Parathyroid adenoma (tissue), 2 donors: ENCODE measurements at regions not wholly inside any gene's neighbourhood (a gene's known extent, or its start where the extent isn't known, plus 50 kb on each side); places are given as distances from the start of the nearest gene placed in this dataset.

Experiments
- H2AFZ ChIP-seq: fragments of 300-600 bp; sonication (generic); one replicate; pipeline ENCODE4 v1.7.0; 2017; ENCODE audit warnings: antibody characterized with exemption, mild to moderate bottlenecking
- H3K27ac ChIP-seq: fragments of 300-600 bp; sonication (generic); one replicate; pipeline ENCODE4 v1.7.0; 2017
- H3K27me3 ChIP-seq: fragments of 300-600 bp; sonication (generic); one replicate; pipeline ENCODE4 v1.7.0; 2017; ENCODE audit warnings: low read length; ENCODE audit not compliant: control insufficient read depth, insufficient read depth
- H3K36me3 ChIP-seq: fragments of 300-600 bp; sonication (generic); one replicate; pipeline ENCODE4 v1.7.0; 2017; ENCODE audit warnings: low read length; ENCODE audit not compliant: control insufficient read depth, insufficient read depth
- H3K4me1 ChIP-seq: fragments of 300-600 bp; sonication (generic); one replicate; pipeline ENCODE4 v1.7.0; 2017; ENCODE audit warnings: control low read depth
- H3K4me2 ChIP-seq: fragments of 300-600 bp; sonication (generic); one replicate; pipeline ENCODE4 v1.7.0; 2017; ENCODE audit warnings: low read length
- H3K4me3 ChIP-seq: fragments of 300-600 bp; sonication (generic); one replicate; pipeline ENCODE4 v1.7.0; 2017; ENCODE audit warnings: low read depth, low read length
- H3K79me2 ChIP-seq: fragments of 300-600 bp; sonication (generic); one replicate; pipeline ENCODE4 v1.7.0; 2017; ENCODE audit warnings: control low read depth
- H3K9ac ChIP-seq: fragments of 300-600 bp; sonication (generic); one replicate; pipeline ENCODE4 v1.7.0; 2017; ENCODE audit warnings: mild to moderate bottlenecking
- H3K9me3 ChIP-seq: fragments of 300-600 bp; sonication (generic); one replicate; pipeline ENCODE4 v1.7.0; 2017; ENCODE audit warnings: low read length; ENCODE audit not compliant: control insufficient read depth
- TF ChIP-seq, protein P1 (sequence below): fragments of 300-600 bp; sonication (generic); IDR thresholded peaks from one replicate; pipeline ENCODE4 v1.7.0; 2017; ENCODE audit warnings: antibody characterized with exemption, mild to moderate bottlenecking
- donor health status: primary hyperparathyroidism.

DNA sequence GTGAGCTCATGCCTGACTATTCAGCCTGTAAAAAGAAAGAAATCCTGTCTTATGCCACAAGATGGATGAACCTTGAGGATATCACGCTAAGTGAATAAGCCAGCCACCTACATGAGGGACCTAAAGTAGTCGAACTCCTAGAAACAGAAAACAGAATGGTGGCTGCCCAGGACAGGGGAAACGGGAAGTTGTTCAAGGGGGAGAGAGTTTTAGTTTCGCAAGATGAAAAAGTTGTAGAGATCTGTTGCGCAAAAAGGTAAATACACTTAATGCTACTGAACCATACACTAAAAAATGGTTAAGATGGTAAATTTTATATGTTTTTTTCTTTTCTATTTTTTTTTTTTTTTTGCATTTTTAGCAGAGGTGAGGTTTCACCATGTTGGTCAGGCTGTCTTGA lies 74.1 kb upstream of the RALY start:
- Histone ChIP-seq H3K9ac (no peak overlapping the region), H3K4me1 (no peaks in the 10 kb centered on the region)
- TF ChIP-seq, protein P1, sequence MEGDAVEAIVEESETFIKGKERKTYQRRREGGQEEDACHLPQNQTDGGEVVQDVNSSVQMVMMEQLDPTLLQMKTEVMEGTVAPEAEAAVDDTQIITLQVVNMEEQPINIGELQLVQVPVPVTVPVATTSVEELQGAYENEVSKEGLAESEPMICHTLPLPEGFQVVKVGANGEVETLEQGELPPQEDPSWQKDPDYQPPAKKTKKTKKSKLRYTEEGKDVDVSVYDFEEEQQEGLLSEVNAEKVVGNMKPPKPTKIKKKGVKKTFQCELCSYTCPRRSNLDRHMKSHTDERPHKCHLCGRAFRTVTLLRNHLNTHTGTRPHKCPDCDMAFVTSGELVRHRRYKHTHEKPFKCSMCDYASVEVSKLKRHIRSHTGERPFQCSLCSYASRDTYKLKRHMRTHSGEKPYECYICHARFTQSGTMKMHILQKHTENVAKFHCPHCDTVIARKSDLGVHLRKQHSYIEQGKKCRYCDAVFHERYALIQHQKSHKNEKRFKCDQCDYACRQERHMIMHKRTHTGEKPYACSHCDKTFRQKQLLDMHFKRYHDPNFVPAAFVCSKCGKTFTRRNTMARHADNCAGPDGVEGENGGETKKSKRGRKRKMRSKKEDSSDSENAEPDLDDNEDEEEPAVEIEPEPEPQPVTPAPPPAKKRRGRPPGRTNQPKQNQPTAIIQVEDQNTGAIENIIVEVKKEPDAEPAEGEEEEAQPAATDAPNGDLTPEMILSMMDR, result no peak

DNA sequence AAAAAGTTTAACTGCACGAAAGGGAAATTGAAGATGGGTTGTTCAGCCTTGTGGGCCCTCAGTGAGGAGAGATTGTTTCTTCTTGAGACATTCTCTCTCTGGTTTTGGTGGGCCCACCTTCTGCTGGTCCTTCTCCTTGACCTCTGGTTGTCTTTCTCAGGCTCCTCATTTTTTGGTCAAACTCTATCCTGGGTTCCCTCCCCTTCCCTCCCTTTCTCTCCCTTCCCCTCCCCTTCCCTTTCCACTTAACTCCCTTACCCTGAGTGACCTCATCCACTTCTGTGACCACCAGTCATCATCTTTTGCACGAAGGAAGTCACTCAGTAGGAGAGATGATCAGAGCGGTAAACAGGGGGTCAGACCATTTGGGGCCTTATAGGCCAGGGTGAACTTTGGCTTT lies 71.5 kb upstream of the RALY start:
- Histone ChIP-seq H3K4me3 (no peak overlapping the region), H2AFZ (no peak overlapping the region), H3K9ac (no peak overlapping the region), H3K36me3 (no peaks in the 10 kb centered on the region), H3K27ac (no peak overlapping the region), H3K4me2 (no peak overlapping the region), H3K79me2 (no peaks in the 10 kb centered on the region), H3K4me1 (no peaks in the 10 kb centered on the region), H3K27me3 (no peaks in the 10 kb centered on the region), H3K9me3 (no peaks in the 10 kb centered on the region)
- TF ChIP-seq, protein P1, result no peak

More for the DNA sequence above, 74.1 kb upstream of the RALY start:
- Histone ChIP-seq H3K4me2 (no peak overlapping the region), H3K9me3 (no peaks in the 10 kb centered on the region), H3K27ac (no peak overlapping the region), H3K79me2 (no peaks in the 10 kb centered on the region), H3K36me3 (no peaks in the 10 kb centered on the region), H3K27me3 (no peaks in the 10 kb centered on the region), H2AFZ (no peak overlapping the region), H3K4me3 (no peak overlapping the region)

DNA sequence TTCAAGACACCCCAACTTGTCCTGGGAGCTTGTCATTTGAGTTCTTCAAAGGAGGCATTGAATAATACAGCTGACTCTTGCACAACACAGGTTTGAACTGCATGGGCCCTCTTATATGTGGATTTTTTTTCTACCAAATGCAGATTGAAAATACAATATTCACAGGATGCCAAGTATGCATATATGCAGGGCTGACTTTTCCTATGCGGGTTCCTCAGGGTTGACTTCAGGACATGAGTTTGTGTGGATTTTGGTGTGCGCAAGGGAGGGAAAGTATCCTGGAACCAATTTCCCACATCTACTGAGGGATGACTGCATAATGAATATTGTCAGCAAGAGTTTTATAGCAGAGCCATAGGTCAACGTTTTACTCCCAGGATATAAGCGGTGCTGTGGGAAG lies 70.0 kb upstream of the RALY start:
- no peak overlapping the region for H3K4me3 ChIP-seq
- H3K9me3 ChIP-seq, result no peaks in the 10 kb centered on the region
- H2AFZ ChIP-seq, result no peak overlapping the region
- H3K4me1 ChIP-seq, result no peaks in the 10 kb centered on the region
- H3K9ac ChIP-seq, result no peak overlapping the region
- TF ChIP-seq, protein P1, result no peak
- H3K79me2 ChIP-seq, result no peaks in the 10 kb centered on the region
- no peaks in the 10 kb centered on the region for H3K27me3 ChIP-seq
- H3K4me2 ChIP-seq, result no peak overlapping the region
- H3K36me3 ChIP-seq, result no peaks in the 10 kb centered on the region
- H3K27ac ChIP-seq, result no peak overlapping the region

DNA sequence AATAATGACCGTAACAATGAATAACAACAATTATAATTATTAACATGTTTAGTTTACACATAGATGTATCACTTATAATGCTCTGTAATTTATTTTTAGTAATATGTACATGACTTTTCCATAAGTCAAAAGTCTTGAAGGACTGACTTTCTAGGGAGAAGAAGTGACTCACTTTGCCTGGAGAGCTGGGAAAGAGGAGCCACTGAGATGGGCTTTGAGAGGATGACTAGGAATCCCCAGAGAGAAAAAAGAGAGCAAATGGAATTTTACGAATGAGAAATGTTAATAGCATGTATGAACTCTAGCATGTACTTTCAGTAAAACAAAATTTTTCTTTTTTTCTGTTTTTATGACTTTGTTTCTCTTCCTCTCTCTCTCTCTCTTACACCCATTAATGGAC lies 67.8 kb upstream of the RALY start:
- Histone ChIP-seq H3K27ac (no peak overlapping the region), H3K4me2 (no peak overlapping the region), H3K9ac (no peak overlapping the region), H2AFZ (no peak overlapping the region), H3K9me3 (no peaks in the 10 kb centered on the region), H3K4me3 (no peak overlapping the region), H3K4me1 (no peaks in the 10 kb centered on the region), H3K36me3 (no peaks in the 10 kb centered on the region), H3K79me2 (no peaks in the 10 kb centered on the region), H3K27me3 (no peaks in the 10 kb centered on the region)
- TF ChIP-seq, protein P1, result no peak

DNA sequence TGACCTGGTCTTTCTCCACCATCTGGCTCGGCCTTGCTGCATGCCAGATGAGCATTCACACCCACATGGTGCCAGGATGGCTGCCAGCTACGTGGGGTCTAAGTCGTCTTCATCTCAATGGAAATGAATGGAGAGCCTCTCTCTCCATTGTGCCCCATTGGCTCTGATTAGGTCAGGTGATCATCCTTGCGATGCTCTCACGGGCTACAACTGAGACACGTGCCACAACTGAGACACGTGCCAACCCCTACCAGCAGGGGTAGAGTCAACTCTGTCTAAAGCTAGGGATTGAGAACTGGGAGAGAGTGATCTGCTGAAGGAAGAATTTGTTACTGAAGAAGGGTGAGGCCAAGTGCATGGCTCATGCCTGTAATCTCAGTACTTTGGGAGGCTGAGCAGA lies 67.3 kb upstream of the RALY start:
- no peaks in the 10 kb centered on the region for H3K79me2 ChIP-seq
- H3K36me3 ChIP-seq, result no peaks in the 10 kb centered on the region
- H2AFZ ChIP-seq, result no peak overlapping the region
- H3K4me3 ChIP-seq, result no peak overlapping the region
- H3K9me3 ChIP-seq, result no peaks in the 10 kb centered on the region
- no peaks in the 10 kb centered on the region for H3K27me3 ChIP-seq
- H3K27ac ChIP-seq, result no peak overlapping the region
- H3K9ac ChIP-seq, result no peak overlapping the region
- H3K4me2 ChIP-seq, result no peak overlapping the region
- TF ChIP-seq, protein P1, result no peak
- no peaks in the 10 kb centered on the region for H3K4me1 ChIP-seq
